ENCODE measurements at regions not wholly inside any gene's neighbourhood (a gene's known extent, or its start where the extent isn't known, plus 50 kb on each side); places are given as distances from the start of the nearest gene placed in this dataset.
A peak's percentile ranks its signal among the peaks of the same experiment; 100 is the strongest.

DNA sequence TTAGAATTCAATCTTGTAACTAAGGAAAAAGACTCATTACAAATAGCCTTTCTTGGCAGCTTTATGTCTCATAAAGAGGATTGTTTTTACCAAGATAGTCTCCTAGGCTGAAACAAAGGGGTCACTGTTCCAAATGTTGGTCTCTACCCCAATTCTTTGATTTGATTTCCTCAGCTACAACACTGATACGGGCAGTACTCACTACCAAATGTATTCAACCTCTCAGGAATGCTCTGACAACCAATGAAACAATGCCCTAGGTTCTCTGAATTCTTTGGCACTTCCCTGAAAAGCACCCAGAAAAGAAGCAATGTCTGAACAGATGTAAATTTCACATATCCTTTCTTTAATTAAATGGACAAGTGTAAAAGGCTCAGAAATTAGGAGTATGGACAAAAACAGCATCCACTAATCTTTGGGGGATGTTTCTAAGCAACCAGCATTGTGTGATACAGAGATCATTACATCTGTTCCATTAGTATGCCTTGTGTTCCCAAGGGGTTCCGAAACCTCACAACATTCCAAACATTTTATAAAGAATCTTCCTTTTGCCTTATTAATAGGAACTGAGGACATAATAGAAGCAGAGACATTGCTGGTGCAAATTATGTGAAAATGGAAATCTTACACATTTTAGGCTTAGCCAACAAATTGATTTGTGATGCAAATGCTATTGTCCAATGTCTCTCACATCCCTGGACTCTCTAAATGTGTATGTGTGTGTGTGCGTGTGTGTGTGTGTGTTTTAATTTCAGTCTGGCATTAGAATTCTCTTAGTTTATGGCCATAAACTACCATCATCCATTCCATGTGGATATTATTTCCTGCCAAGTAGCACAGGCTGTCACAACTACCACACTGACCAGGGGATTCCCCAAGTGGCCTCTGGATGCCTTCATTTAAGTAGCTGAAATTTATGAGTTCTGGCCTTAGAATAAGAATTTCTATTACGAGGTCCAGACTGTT, 276.0 kb downstream of the MTX2 start:
- H3K4me3 ChIP-seq (ENCODE audit: low read depth, low read length), result no peak overlapping the region
- no peaks in the 10 kb centered on the region for H3K27me3 ChIP-seq (ENCODE audit: control insufficient read depth, insufficient read depth, low read length)
- no peak for DNase-seq (ENCODE audit: low read depth)
- TF ChIP-seq, protein P1, sequence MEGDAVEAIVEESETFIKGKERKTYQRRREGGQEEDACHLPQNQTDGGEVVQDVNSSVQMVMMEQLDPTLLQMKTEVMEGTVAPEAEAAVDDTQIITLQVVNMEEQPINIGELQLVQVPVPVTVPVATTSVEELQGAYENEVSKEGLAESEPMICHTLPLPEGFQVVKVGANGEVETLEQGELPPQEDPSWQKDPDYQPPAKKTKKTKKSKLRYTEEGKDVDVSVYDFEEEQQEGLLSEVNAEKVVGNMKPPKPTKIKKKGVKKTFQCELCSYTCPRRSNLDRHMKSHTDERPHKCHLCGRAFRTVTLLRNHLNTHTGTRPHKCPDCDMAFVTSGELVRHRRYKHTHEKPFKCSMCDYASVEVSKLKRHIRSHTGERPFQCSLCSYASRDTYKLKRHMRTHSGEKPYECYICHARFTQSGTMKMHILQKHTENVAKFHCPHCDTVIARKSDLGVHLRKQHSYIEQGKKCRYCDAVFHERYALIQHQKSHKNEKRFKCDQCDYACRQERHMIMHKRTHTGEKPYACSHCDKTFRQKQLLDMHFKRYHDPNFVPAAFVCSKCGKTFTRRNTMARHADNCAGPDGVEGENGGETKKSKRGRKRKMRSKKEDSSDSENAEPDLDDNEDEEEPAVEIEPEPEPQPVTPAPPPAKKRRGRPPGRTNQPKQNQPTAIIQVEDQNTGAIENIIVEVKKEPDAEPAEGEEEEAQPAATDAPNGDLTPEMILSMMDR (IDR thresholded peaks at IDR 0.05; ENCODE audit: insufficient read depth, low read length, poor library complexity, severe bottlenecking), result no peak
- no peaks in the 10 kb centered on the region for H3K36me3 ChIP-seq (ENCODE audit: control insufficient read depth, insufficient read depth, low read length)

GRCh38 chr2:176546550-176546949, 277.3 kb downstream of the MTX2 start:
- no peak for DNase-seq (ENCODE audit: low read depth)
- no peak overlapping the region for H3K4me3 ChIP-seq (ENCODE audit: low read depth, low read length)
- H3K36me3 ChIP-seq (ENCODE audit: control insufficient read depth, insufficient read depth, low read length), result no peaks in the 10 kb centered on the region
- no peaks in the 10 kb centered on the region for H3K27me3 ChIP-seq (ENCODE audit: control insufficient read depth, insufficient read depth, low read length)
- TF ChIP-seq, protein P1 (IDR thresholded peaks at IDR 0.05; ENCODE audit: insufficient read depth, low read length, poor library complexity, severe bottlenecking), result no peak

DNA sequence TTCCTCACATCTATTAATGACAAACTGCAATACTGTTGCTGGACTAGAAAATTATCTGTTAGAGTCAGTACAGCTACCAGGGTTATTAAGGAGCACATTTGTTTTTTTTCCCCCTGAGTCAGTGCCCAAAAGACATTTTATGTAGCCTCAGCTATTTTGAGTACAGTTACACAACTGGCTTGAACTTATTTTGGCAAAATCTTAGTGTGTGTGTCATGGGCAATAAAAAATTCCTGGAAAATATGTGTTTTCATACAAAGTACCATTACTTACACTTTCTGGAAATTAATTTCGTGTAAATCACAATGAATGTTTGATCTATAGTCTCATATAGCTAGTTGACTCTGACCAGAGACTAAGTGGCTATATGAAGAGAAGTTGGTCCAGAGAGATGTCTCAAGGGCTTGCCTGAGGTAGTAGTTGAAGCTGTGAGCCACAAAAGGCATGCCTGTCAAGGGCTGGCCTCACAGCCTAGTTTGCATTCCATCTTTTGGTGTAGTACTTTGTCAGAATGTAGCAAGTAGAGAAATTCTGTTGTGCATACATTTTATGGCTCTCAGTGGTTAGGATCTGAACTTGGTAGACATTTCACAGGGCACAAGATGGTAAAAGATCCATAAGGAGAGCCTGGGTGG, 283.4 kb downstream of the MTX2 start:
- H3K36me3 ChIP-seq (ENCODE audit: control insufficient read depth, insufficient read depth, low read length), result no peaks in the 10 kb centered on the region
- peak; percentile 28 for DNase-seq (ENCODE audit: low read depth)
- TF ChIP-seq, protein P1 (IDR thresholded peaks at IDR 0.05; ENCODE audit: insufficient read depth, low read length, poor library complexity, severe bottlenecking), result no peak

GRCh38 chr2:176553685-176554100, 284.5 kb downstream of the MTX2 start:
- TF ChIP-seq, protein P1 (IDR thresholded peaks at IDR 0.05; ENCODE audit: insufficient read depth, low read length, poor library complexity, severe bottlenecking), result peak; percentile 50
- peak overlapping the region; percentile 34 for H3K4me3 ChIP-seq (ENCODE audit: low read depth, low read length)
- H3K36me3 ChIP-seq (ENCODE audit: control insufficient read depth, insufficient read depth, low read length), result no peaks in the 10 kb centered on the region
- H3K27me3 ChIP-seq (ENCODE audit: control insufficient read depth, insufficient read depth, low read length), result no peaks in the 10 kb centered on the region
- DNase-seq (ENCODE audit: low read depth), result peak; percentile 38

More for the DNA sequence above, 283.4 kb downstream of the MTX2 start:
- H3K27me3 ChIP-seq (ENCODE audit: control insufficient read depth, insufficient read depth, low read length), result no peaks in the 10 kb centered on the region
- H3K4me3 ChIP-seq (ENCODE audit: low read depth, low read length), result no peak overlapping the region

DNA sequence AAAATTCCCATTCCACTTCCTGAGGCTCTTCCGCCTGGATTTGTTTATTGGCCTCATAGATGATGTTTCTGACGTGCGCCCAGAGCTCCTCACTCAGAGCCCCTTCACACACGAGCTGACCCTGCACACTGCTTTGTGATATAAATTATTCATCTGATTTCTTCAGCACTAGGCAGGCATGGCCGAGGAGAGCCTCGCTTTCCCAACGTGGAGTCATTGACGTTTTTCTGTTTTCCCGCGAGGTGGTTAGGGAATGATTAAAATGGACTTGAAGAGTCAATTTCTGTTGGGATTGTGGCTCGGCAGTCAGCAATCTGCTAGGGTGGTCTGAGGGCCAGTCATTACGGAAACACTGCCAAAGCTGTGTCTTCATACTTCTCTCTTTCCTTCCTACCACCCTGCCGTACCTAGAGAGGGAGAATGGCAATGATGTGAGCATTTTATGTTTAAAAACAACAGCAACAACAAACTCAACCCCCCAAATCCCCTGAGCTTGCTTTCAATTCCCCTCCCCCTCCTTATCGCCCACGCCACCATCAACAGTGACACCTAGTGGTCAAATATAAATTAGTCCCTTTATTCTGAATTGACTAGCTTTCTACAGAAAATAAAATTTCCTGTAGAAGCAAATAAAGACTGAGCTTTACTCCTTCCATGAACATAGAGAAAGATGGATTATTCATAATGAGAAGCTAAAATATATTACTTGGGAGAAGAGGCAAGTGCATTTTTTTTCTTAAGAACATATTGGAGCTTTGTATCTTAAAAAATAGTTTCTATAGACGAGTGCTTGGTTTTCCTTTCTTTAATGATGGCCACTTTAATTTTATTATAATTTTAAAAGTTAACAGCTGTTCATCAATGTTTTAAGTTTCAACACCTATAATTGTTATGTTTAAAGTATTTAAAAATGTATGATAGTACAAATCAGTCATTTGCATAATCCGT, 285.1 kb downstream of the MTX2 start:
- TF ChIP-seq, protein P1 (IDR thresholded peaks at IDR 0.05; ENCODE audit: insufficient read depth, low read length, poor library complexity, severe bottlenecking), result peak; percentile 59
- DNase-seq (ENCODE audit: low read depth), result no peak
- Histone ChIP-seq H3K27me3 (ENCODE audit: control insufficient read depth, insufficient read depth, low read length) (no peaks in the 10 kb centered on the region), H3K36me3 (ENCODE audit: control insufficient read depth, insufficient read depth, low read length) (no peaks in the 10 kb centered on the region), H3K4me3 (ENCODE audit: low read depth, low read length) (peak overlapping the region; percentile 34)
